Stimulated activated CD8-positive, alpha-beta memory T cell treated with anti-CD3 and anti-CD28 coated beads, Interleukin-12 subunit alpha, Interleukin-12 subunit beta, amount 100 ng/mL, for 24 hours (primary cell): ENCODE measurements at regions not wholly inside any gene's neighbourhood (a gene's known extent, or its start where the extent isn't known, plus 50 kb on each side); places are given as distances from the start of the nearest gene placed in this dataset.
"Not testable (repeated sequence)": the region's sequence is repeated elsewhere in the genome, so short reads cannot be mapped to it uniquely, and the experiment has no call there.

Experiments used
- DNase-seq: peaks from one replicate; pipeline ENCODE4 v3.0.0-alpha.2; 2020; ENCODE audit errors: extremely low read depth

DNA sequence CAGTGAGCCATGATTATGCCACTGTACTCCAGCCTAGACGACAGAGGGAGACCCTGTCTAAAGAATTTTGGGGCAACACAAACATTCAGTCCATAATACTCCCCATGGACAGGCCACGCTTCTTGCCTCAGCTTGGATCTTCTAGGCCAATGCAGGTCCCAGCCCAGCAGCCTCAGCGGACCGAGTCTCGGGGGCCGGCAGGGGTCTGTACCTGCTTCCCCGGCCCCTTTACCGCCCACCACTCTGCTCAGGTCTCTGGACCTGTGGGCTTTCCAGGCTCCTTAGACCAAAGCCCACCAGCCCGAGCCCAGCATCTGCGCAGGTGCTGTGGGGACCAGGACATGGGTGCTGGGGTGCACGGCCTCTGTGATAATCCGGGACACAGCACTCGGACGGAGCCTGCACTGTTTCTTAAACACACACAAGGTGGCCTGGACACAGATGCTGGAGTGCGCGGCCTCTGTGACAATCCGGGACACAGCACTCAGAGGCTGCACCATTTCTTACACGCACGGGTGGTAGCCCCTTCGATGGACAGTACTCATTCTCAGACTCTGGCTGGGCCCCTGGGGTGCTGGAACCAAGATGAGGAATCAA lies 62.1 kb upstream of the GPC1 start:
- DNase-seq: no peak

DNA sequence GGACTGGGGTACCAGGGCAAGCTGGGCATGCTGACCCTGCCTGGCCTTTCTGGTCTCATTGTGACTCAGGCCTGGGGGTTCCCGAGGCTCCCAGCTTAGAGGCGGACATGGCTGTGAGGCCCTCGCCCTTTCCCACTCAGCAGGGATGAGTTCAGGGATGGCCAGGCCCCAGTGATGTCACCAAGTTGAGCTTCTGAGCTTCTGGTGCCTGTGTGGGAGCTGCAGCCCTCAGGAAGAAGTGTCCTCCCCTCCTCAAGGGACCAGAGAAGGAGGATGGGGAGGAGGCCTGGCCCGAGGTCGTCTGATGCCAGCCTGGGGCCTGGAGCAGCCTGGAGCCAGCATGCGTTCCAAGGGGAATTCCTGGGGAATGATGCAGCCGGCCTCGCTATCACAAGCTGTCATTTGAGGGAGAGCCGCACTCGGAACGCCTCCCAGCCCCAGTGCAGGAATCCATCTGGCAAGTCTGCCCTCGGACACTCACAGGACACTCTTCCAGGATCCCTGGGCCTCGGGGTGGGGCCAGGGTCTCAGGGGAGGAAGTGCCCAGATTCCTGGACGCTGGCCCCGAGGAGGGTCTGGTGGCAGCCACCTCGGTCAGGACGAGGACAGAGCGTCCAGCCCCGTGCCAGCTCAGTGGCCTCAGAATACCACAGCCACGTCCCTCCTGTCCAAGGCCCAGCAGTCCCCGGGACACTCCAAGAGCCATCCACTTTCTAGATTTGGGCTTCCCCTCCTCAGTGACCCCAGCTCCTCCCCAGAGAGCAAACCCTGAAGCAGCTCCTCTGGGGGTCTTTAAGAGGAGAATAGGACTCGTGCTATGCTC lies 61.2 kb upstream of the GPC1 start:
- DNase-seq: no peak

DNA sequence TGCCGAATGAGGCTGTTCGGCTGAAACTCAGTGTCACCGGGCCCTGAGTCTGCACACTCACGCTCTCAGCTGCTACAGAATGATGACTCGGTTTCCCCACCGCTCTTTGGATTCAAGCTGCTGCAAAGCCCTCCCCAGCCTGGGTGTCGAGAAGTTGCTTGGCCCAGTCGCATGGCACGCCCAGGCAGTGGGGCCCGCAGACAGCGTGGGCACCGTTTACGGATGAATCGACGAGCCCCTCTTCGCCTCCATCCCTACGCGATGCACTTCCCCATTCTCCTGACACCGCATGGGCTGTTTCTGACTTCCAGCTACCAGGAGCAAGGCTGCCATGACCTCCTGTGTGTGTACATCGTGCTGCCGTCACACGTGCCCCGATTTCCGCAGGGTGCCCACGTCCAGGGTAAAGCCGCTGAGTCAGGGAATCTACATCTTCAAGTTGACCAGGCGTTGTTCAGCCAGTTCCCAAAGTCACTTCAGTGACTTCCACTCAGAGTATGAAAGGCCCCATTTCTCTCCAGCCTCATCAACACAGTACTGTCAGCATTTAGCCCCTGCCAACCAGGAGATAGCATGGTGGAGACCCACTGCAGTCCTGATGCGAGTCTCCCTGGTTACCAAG lies 60.3 kb upstream of the GPC1 start:
- no peak for DNase-seq

DNA sequence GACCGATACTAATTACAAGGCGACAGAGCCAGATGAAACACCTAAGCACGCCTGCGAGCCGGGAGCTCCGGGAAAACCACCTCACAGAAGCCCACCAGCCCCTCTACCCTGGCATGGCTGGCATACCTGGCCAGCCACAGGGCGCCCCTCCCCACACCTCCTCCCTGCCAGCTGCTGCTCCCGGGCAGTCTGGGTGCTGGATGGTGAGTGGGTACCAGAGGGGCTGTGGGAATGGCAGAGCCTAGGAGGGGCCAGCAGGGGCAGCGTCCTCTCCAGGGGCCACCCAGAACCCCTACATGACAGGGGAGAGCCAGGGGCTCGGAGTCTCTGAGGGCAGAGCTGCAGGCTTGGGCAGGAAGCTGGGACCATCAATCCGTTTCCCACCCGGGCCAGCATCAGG lies 58.7 kb upstream of the GPC1 start:
- no peak for DNase-seq

DNA sequence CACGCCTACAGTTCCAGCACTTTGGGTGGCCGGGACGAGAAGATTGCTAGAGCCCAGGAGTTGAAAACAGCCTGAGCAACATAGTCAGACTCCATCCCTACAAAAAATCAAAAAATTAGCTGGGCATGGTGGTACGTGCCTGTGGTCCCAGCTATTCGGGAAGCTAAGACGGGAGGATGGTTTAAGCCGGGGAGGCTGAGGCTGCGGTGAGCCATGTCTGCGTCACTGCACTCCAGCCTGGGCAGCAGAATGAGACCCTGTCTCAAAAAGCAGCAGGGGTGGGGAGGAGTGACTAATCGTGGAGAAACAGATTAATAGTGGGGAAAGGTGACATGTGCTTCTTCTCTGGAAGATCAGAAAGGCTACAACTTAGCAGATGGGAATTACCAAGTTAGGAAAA lies 58.1 kb upstream of the GPC1 start:
- no peak for DNase-seq

DNA sequence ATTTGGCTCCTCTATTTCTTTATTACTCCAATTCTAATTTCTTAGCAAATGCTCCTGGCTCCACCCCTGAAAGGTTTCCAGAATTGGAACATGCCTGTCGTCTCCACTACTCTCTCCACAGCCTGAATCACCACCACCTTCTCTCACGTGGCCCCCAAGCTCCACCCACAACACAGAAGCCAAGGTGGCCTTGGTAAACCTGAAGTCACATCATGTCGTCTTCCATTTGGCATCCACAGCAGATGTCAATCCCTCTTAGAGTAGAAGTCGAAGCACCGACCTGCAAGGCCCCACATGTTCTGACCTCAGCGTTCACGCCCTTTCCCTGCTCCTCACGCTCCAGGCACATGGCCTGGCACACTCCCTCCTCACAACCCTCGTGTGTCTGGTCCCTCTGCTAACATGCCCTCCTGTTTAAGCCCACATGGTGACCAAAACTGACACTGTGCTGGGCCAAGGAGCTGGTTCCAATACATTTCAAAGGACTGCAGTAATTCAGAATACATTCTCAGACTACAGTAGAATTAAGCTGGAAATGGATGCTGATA lies 56.3 kb upstream of the GPC1 start:
- DNase-seq: no peak

DNA sequence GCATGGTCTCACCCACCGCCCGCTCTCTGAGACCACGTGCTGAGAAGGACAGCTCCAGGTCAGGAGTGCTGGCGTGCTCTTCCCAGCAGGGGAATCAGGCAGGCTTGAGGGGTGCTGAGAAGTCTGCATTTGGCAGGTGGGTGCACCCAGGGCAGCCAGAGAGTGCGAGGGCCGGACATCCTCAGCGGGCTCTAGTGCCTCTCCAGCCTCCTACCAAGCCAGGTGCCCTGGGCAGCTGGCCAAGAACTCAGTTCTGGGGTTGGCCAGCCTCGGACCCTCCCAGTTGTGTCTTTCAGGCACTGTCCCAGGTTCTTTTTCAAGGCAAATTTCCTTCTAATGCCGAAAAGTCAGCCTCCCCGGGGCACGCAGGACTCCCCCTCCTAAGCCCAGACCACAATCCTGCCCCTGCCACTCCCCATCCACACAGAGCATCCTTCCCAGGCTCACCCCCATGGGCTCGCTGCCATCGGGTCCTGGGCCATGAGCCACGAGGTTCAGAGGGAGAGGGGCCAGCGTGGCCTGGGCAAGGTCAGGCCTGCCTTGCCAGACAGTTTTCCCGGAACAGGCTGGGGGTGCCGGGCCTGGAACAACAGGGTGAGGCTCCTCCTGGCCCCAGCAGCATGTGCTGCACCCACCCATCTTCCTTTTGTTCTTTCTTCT lies 52.2 kb upstream of the GPC1 start:
- DNase-seq: no peak

DNA sequence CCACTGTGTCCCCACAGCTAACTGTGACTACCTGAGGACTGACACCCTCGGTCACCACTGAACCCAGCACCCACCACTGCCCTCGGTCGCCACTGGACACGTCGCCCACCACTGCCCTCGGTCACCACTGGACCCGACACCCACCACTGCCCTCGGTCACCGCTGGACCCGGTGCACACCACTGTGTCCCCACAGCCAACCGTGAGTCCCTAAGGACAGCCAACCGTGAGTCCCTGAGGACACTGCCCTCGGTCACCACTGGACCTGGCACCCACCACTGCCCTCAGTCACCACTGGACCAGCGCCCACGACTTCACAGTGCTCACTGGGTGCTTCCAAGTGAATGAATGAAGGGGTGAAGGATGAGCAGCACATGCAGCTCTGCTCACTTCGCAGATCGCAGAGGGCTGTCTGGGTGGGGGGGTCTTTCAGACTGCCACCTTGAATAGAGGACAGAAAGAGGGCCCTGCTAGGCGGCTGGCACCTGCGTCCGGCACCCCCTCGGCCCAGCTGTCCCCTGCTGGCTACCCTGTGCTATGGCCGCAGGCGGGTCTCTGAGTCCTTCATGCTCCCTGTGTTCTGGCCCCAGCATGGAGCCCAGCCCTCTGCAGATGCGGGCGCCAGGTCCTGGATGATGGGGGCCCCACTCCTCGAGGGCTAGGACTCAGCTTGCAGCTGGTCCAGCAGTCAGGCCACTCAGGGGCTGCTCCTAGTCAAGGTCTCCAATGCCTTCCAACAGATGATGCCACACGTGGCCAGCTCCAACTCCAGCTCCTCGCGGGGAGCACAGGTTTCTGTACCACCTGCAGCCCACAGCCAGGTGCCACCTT lies 51.4 kb upstream of the GPC1 start:
- no peak for DNase-seq

DNA sequence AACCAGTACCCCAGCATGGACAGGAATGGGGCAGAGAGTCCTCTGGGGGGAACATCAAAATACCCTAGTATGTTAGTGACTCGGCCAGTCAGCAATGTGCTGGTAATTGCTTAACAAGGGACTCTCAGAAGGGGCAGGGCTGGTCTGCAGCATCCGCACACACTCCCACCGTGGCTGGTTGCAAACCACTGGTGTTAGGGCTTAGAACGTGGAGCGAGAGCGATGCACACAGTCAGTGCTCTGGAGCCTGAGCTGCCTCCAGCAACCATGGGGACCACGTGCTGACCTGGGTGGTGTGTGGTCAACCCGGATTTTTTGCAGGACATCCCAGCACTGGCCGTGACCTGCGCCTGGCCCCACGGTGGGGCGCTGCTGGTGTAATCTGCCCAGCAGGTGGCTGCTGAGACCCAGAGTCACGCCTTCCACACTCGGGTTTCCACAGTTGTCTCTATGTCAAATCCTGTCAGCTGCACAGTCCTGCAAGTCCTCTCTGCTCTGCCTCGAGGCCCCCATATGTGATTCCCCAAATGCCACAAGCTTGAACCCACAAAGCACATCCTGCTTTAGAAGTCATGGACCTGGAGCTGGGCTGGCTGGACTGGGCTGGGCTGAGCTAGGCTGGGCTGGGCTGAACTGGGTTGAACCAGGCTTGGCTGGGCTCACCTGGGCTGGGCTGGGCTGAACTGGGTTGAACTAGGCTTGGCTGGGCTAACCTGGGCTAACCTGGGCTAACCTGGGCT lies 50.6 kb upstream of the GPC1 start:
- no peak for DNase-seq

DNA sequence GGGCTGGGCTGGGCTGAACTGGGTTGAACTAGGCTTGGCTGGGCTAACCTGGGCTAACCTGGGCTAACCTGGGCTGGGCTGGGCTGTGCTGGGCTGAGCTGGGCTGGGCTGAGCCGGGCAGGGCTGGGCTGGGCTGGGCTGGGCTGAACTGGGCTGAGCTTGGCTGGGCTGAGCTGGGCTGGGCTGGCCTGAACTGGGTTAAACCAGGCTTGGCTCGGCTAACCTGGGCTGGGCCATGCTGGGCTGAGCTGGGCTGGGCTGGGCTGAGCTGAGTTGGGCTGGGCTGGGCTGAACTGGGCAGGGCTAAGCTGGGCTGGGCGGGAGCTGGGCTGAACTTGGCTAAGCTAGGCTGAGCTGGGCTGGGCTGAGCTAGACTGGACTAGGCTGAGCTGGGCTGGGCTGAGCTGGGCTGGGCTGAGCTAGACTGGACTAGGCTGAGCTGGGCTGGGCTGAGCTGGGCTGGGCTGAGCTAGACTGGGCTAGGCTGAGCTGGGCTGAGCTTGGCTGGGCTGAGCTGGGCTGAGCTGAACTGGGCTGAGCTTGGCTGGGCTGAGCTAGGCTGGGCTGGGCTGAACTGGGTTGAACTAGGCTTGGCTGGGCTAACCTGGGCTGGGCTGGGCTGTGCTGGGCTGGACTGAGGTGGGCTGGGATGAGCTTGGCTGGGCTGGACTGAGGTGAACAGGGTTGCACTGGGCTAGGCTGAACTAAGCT lies 49.9 kb upstream of the GPC1 start:
- not testable (repeated sequence) for DNase-seq
